Suprapubic skin (tissue), 4 donors: ENCODE measurements at regions not wholly inside any gene's neighbourhood (a gene's known extent, or its start where the extent isn't known, plus 50 kb on each side); places are given as distances from the start of the nearest gene placed in this dataset.

Source experiments
- EP300 ChIP-seq: sonication (generic); formaldehyde crosslinking; IDR thresholded peaks from one replicate; pipeline ENCODE4 v1.6.1; 2017; ENCODE audit warnings: antibody characterized with exemption
- POLR2A ChIP-seq, 2 donors: fragments of 450-650 bp; IDR thresholded peaks; one replicate each; pipeline ENCODE4 v1.6.1; 2017; ENCODE audit warnings: antibody characterized with exemption in 2 of 2, mild to moderate bottlenecking in 2 of 2, moderate library complexity in 2 of 2
- POLR2AphosphoS5 ChIP-seq, 3 donors: sonication (generic); formaldehyde crosslinking; IDR thresholded peaks; one replicate each; pipeline ENCODE4 v1.6.1; 2017; ENCODE audit warnings: antibody characterized with exemption in 3 of 3
- TF ChIP-seq, protein P1 (sequence below), 2 donors: fragments of 200-600 bp in 1 of 2; fragments of 450-650 bp in 1 of 2; sonication (generic) in 1 of 2; IDR thresholded peaks; one replicate each; pipeline ENCODE4 v1.5.1; 2016 to 2019; ENCODE audit warnings: antibody characterized with exemption in 2 of 2, mild to moderate bottlenecking in 1 of 2, moderate library complexity in 1 of 2

DNA sequence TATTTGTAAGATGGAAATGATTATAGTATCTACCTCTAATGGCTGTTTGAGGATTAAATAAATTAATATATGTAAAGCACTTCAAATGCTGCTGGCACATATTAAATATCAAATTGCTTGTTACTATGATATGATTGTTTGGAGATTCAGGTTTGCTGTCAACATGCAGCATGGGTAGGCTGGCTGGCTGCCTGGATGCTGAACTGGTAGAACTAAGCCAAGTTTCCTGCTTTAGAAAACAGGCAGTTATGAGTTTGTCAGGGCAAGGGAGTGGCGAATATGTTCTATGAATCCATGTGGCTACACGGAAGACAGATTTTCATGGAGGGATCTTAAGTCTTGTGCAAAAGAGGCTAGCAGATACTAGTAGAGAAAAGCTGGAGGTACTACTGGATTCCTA is 239.6 kb downstream of the GBA3 start:
- TF ChIP-seq EP300 (no peak), POLR2A (IDR thresholded peaks at IDR 0.05) (no peak), POLR2AphosphoS5 (IDR thresholded peaks at IDR 0.05) (no peak)
- TF ChIP-seq, protein P1, sequence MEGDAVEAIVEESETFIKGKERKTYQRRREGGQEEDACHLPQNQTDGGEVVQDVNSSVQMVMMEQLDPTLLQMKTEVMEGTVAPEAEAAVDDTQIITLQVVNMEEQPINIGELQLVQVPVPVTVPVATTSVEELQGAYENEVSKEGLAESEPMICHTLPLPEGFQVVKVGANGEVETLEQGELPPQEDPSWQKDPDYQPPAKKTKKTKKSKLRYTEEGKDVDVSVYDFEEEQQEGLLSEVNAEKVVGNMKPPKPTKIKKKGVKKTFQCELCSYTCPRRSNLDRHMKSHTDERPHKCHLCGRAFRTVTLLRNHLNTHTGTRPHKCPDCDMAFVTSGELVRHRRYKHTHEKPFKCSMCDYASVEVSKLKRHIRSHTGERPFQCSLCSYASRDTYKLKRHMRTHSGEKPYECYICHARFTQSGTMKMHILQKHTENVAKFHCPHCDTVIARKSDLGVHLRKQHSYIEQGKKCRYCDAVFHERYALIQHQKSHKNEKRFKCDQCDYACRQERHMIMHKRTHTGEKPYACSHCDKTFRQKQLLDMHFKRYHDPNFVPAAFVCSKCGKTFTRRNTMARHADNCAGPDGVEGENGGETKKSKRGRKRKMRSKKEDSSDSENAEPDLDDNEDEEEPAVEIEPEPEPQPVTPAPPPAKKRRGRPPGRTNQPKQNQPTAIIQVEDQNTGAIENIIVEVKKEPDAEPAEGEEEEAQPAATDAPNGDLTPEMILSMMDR (IDR thresholded peaks at IDR 0.05), result no peak
